ENCODE measurements at regions not wholly inside any gene's neighbourhood (a gene's known extent, or its start where the extent isn't known, plus 50 kb on each side); places are given as distances from the start of the nearest gene placed in this dataset.

GRCh38 chr6:56348578-56348977, 101.2 kb upstream of the COL21A1 start:
- Mint-ChIP-seq H3K4me1 (no peaks in the 10 kb centered on the region), H3K27me3 (peaks cover 1% of the 10 kb centered on the region), H3K36me3 (no peaks in the 10 kb centered on the region), H3K4me3 (no peak overlapping the region), H3K27ac (no peak overlapping the region), H3K9me3 (peaks cover 1% of the 10 kb centered on the region)
- ATAC-seq (ENCODE audit: low read depth) (no peak), DNase-seq (no peak)
- POLR2A ChIA-PET = no interaction called here

- H3K27me3 Mint-ChIP-seq = peaks cover 3% of the 10 kb centered on the region
- POLR2A ChIA-PET = no interaction called here
Measured at GRCh38 chr6:56347526-56347925, 100.1 kb upstream of the COL21A1 start.

GRCh38 chr6:56346958-56347357, 99.6 kb upstream of the COL21A1 start:
- H3K4me3 Mint-ChIP-seq = no peak overlapping the region
- POLR2A ChIA-PET = no interaction called here
- H3K27me3 Mint-ChIP-seq = peaks cover 3% of the 10 kb centered on the region
- H3K36me3 Mint-ChIP-seq = no peaks in the 10 kb centered on the region
- ATAC-seq (ENCODE audit: low read depth) = no peak
- no peak for DNase-seq
- no peaks in the 10 kb centered on the region for H3K9me3 Mint-ChIP-seq
- no peak overlapping the region for H3K27ac Mint-ChIP-seq
- H3K4me1 Mint-ChIP-seq = no peaks in the 10 kb centered on the region

More at GRCh38 chr6:56347526-56347925, 100.1 kb upstream of the COL21A1 start:
- no peak for DNase-seq
- ATAC-seq (ENCODE audit: low read depth) = no peak
- no peaks in the 10 kb centered on the region for H3K4me1 Mint-ChIP-seq
- H3K36me3 Mint-ChIP-seq = no peaks in the 10 kb centered on the region
- no peak overlapping the region for H3K27ac Mint-ChIP-seq
- no peaks in the 10 kb centered on the region for H3K9me3 Mint-ChIP-seq
- no peak overlapping the region for H3K4me3 Mint-ChIP-seq

GRCh38 chr6:56345376-56345995, 98.1 kb upstream of the COL21A1 start:
- H3K4me3 Mint-ChIP-seq = no peak overlapping the region
- no peak overlapping the region for H3K27ac Mint-ChIP-seq
- no peaks in the 10 kb centered on the region for H3K4me1 Mint-ChIP-seq
- no peak for ATAC-seq (ENCODE audit: low read depth)
- no peak for DNase-seq
- no peaks in the 10 kb centered on the region for H3K9me3 Mint-ChIP-seq
- H3K36me3 Mint-ChIP-seq = no peaks in the 10 kb centered on the region
- H3K27me3 Mint-ChIP-seq = peaks cover 3% of the 10 kb centered on the region
- POLR2A ChIA-PET = no interaction called here

- no peaks in the 10 kb centered on the region for H3K36me3 Mint-ChIP-seq
- no peaks in the 10 kb centered on the region for H3K9me3 Mint-ChIP-seq
- ATAC-seq (ENCODE audit: low read depth) (no peak), DNase-seq (no peak)
- H3K4me3 Mint-ChIP-seq = no peak overlapping the region
- H3K27me3 Mint-ChIP-seq = peaks cover 3% of the 10 kb centered on the region
- POLR2A ChIA-PET = no interaction called here
- H3K4me1 Mint-ChIP-seq = no peaks in the 10 kb centered on the region
- no peak overlapping the region for H3K27ac Mint-ChIP-seq
Measured at GRCh38 chr6:56343295-56343694, 95.9 kb upstream of the COL21A1 start.

- DNase-seq = no peak
- H3K36me3 Mint-ChIP-seq = no peaks in the 10 kb centered on the region
- H3K4me3 Mint-ChIP-seq = no peak overlapping the region
- no peaks in the 10 kb centered on the region for H3K4me1 Mint-ChIP-seq
- ATAC-seq (ENCODE audit: low read depth) = no peak
- H3K27me3 Mint-ChIP-seq = peaks cover 3% of the 10 kb centered on the region
- no peaks in the 10 kb centered on the region for H3K9me3 Mint-ChIP-seq
- no peak overlapping the region for H3K27ac Mint-ChIP-seq
- POLR2A ChIA-PET = no interaction called here
Measured at GRCh38 chr6:56339524-56339923, 92.1 kb upstream of the COL21A1 start.

GRCh38 chr6:56335726-56336125, 88.3 kb upstream of the COL21A1 start:
- H3K27me3 Mint-ChIP-seq = no peaks in the 10 kb centered on the region
- H3K4me1 Mint-ChIP-seq = no peaks in the 10 kb centered on the region
- no peak overlapping the region for H3K27ac Mint-ChIP-seq
- H3K36me3 Mint-ChIP-seq = no peaks in the 10 kb centered on the region
- no peak overlapping the region for H3K4me3 Mint-ChIP-seq
- no peak for DNase-seq
- POLR2A ChIA-PET = no interaction called here
- no peaks in the 10 kb centered on the region for H3K9me3 Mint-ChIP-seq
- no peak for ATAC-seq (ENCODE audit: low read depth)

GRCh38 chr6:56334937-56335336, 87.6 kb upstream of the COL21A1 start:
- Mint-ChIP-seq H3K4me1 (no peaks in the 10 kb centered on the region), H3K27me3 (no peaks in the 10 kb centered on the region), H3K36me3 (no peaks in the 10 kb centered on the region), H3K9me3 (no peaks in the 10 kb centered on the region), H3K4me3 (no peak overlapping the region), H3K27ac (no peak overlapping the region)
- ATAC-seq (ENCODE audit: low read depth) (no peak), DNase-seq (no peak)
- POLR2A ChIA-PET = no interaction called here

GRCh38 chr6:56329271-56330050, 82.1 kb upstream of the COL21A1 start:
- no peaks in the 10 kb centered on the region for H3K4me1 Mint-ChIP-seq
- ATAC-seq (ENCODE audit: low read depth) (no peak), DNase-seq (no peak)
- POLR2A ChIA-PET = no interaction called here
- no peaks in the 10 kb centered on the region for H3K9me3 Mint-ChIP-seq
- no peaks in the 10 kb centered on the region for H3K27me3 Mint-ChIP-seq
- no peaks in the 10 kb centered on the region for H3K36me3 Mint-ChIP-seq
- no peak overlapping the region for H3K4me3 Mint-ChIP-seq
- H3K27ac Mint-ChIP-seq = no peak overlapping the region

- Mint-ChIP-seq H3K9me3 (no peaks in the 10 kb centered on the region), H3K36me3 (no peaks in the 10 kb centered on the region), H3K4me1 (no peaks in the 10 kb centered on the region), H3K27me3 (no peaks in the 10 kb centered on the region), H3K27ac (no peak overlapping the region), H3K4me3 (no peak overlapping the region)
- DNase-seq (no peak), ATAC-seq (ENCODE audit: low read depth) (no peak)
- POLR2A ChIA-PET = no interaction called here
Measured at GRCh38 chr6:56328728-56329090, 81.3 kb upstream of the COL21A1 start.

- H3K4me3 Mint-ChIP-seq = no peak overlapping the region
Measured at GRCh38 chr6:56327946-56328727, 80.8 kb upstream of the COL21A1 start.

GRCh38 chr6:56324396-56324795, 77.0 kb upstream of the COL21A1 start:
- H3K4me3 Mint-ChIP-seq = no peak overlapping the region
- POLR2A ChIA-PET = no interaction called here
- H3K4me1 Mint-ChIP-seq = no peaks in the 10 kb centered on the region
- DNase-seq (no peak), ATAC-seq (ENCODE audit: low read depth) (peak; percentile 33)
- no peaks in the 10 kb centered on the region for H3K36me3 Mint-ChIP-seq
- H3K27me3 Mint-ChIP-seq = no peaks in the 10 kb centered on the region
- H3K9me3 Mint-ChIP-seq = no peaks in the 10 kb centered on the region
- no peak overlapping the region for H3K27ac Mint-ChIP-seq

More at GRCh38 chr6:56327946-56328727, 80.8 kb upstream of the COL21A1 start:
- Mint-ChIP-seq H3K4me1 (no peaks in the 10 kb centered on the region), H3K9me3 (no peaks in the 10 kb centered on the region), H3K27me3 (no peaks in the 10 kb centered on the region), H3K27ac (no peak overlapping the region), H3K36me3 (no peaks in the 10 kb centered on the region)
- DNase-seq = no peak
- POLR2A ChIA-PET = no interaction called here
- no peak for ATAC-seq (ENCODE audit: low read depth)

GRCh38 chr6:56318851-56319250, 71.5 kb upstream of the COL21A1 start:
- Mint-ChIP-seq H3K4me1 (no peaks in the 10 kb centered on the region), H3K4me3 (no peak overlapping the region), H3K9me3 (no peaks in the 10 kb centered on the region), H3K27ac (no peak overlapping the region), H3K36me3 (no peaks in the 10 kb centered on the region), H3K27me3 (peaks cover 2% of the 10 kb centered on the region)
- ATAC-seq (ENCODE audit: low read depth) (no peak), DNase-seq (no peak)
- POLR2A ChIA-PET = no interaction called here
